ACC112 (cell line): ENCODE measurements at regions not wholly inside any gene's neighbourhood (a gene's known extent, or its start where the extent isn't known, plus 50 kb on each side); places are given as distances from the start of the nearest gene placed in this dataset.

Experiments
- H2AFZ ChIP-seq: fragments of 200-600 bp; sonication (generic); one replicate; pipeline ENCODE4 v1.6.0; 2017; ENCODE audit warnings: antibody characterized with exemption, low read length; ENCODE audit not compliant: unreplicated experiment
- H3K27ac ChIP-seq: fragments of 200-600 bp; sonication (generic); 2 replicates; pipeline ENCODE4 v1.5.1; 2014; ENCODE audit warnings: low read depth, mild to moderate bottlenecking, antibody characterized with exemption, low read length, moderate library complexity
- H3K27me3 ChIP-seq: fragments of 200-600 bp; sonication (generic); 2 replicates; pipeline ENCODE4 v1.6.1; 2014; ENCODE audit warnings: mild to moderate bottlenecking, antibody characterized with exemption, low read length, moderate library complexity, mixed read lengths; ENCODE audit not compliant: insufficient read depth
- H3K36me3 ChIP-seq: fragments of 200-600 bp; sonication (generic); 2 replicates; pipeline ENCODE4 v1.6.1; 2016; ENCODE audit warnings: mild to moderate bottlenecking, antibody characterized with exemption, low read length, moderate library complexity, mixed read lengths; ENCODE audit not compliant: insufficient read depth
- H3K4me1 ChIP-seq: fragments of 200-600 bp; sonication (generic); one replicate; pipeline ENCODE4 v1.6.1; 2016; ENCODE audit warnings: low read length, mixed read lengths; ENCODE audit not compliant: insufficient read depth, unreplicated experiment, control insufficient read depth
- H3K4me3 ChIP-seq: fragments of 200-600 bp; sonication (generic); 2 replicates; pipeline ENCODE4 v1.5.1; 2014; ENCODE audit warnings: mild to moderate bottlenecking, low read depth, low read length
- H3K79me2 ChIP-seq: fragments of 200-600 bp; sonication (generic); one replicate; pipeline ENCODE4 v1.6.0; 2016; ENCODE audit warnings: low read length; ENCODE audit not compliant: control insufficient read depth, unreplicated experiment, insufficient read depth

GRCh38 chr14:96727491-96727890 is 69.7 kb upstream of the VRK1 start:
- no peak overlapping the region for H2AFZ ChIP-seq
- no peaks in the 10 kb centered on the region for H3K4me1 ChIP-seq
- no peaks in the 10 kb centered on the region for H3K36me3 ChIP-seq
- H3K27ac ChIP-seq = no peak overlapping the region
- H3K79me2 ChIP-seq = no peaks in the 10 kb centered on the region
- H3K4me3 ChIP-seq = no peak overlapping the region
- H3K27me3 ChIP-seq = peaks cover 54% of the 10 kb centered on the region

DNA sequence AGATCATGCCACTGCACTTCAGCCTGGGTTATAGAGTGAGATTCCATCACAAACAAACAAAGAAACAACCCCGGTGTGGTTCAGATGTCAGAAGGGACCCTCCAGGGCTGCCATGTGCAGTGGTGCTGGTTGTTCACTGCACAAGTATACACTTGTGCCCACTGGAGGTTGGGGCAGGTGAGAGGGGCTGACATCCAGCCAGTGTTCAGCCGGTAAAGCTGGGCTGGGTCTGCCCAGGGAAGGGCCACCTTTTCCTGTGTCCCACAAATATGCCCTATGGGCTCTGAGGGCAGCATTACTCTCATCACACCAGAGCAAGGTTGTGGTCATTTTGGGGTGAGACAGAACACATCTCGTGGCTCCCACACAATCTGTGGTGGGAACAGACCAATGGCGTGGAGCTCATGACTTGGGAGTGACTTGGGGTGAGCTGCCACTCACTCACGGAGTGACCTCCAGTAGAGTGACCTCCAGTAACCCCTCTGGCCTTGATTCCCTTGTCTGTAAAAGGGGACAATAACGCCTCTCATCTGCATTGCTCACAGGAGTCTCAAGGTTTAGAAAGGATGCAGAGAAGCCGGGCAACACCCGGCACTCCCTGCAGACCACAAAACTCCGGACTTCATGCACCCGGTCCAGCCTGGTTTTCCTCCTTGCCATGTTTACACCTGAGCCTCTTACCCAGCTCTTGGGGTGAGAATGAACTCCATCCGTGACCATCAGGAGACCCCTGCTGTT is 69.0 kb upstream of the VRK1 start:
- Histone ChIP-seq H3K36me3 (no peaks in the 10 kb centered on the region), H3K79me2 (no peaks in the 10 kb centered on the region), H3K4me1 (no peaks in the 10 kb centered on the region), H3K4me3 (no peak overlapping the region), H3K27ac (no peak overlapping the region), H2AFZ (no peak overlapping the region), H3K27me3 (peaks cover 61% of the 10 kb centered on the region)

DNA sequence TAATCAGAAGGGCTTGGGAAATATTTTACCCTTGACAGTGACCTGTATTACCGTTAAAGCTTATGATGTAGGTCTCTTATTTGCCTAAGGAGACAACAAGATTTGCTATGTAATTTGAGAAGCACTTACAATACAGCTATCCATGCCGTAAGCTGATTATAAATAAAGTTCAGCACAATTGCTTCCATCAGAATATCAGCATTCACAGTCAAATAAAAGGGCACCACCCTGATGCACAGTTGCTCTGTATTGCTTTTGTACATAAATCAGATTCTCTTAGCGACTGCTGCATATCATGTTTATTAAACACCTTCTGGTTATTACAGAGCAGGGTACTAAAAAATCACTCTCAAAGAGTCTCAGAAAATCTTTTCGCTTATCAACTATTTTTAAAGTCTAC is 67.3 kb upstream of the VRK1 start:
- no peak overlapping the region for H3K4me3 ChIP-seq
- no peak overlapping the region for H3K27ac ChIP-seq
- peaks cover 76% of the 10 kb centered on the region for H3K27me3 ChIP-seq
- H3K79me2 ChIP-seq = no peaks in the 10 kb centered on the region
- H3K4me1 ChIP-seq = no peaks in the 10 kb centered on the region
- no peaks in the 10 kb centered on the region for H3K36me3 ChIP-seq
- H2AFZ ChIP-seq = no peak overlapping the region

DNA sequence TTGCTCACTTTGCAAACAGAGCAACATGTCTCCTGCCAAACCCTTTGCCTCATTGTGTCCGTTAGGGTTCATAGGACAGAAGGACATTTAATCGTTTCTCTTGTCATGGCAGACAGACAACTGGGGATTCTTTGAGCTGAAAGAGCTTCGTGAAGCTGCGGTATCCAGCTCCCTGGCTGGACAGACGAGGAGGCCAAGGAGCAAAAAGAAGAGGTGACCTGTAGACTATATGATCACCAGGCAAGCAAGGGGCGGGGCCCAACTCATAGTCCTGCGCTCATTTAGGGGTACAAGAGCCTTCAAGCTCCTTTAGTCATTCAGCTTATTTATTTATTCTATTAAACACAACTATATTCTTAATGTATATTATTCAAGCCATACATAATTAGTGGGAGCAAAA is 66.8 kb upstream of the VRK1 start:
- H3K79me2 ChIP-seq = no peaks in the 10 kb centered on the region
- no peaks in the 10 kb centered on the region for H3K4me1 ChIP-seq
- H3K36me3 ChIP-seq = no peaks in the 10 kb centered on the region
- peaks cover 81% of the 10 kb centered on the region for H3K27me3 ChIP-seq
- no peak overlapping the region for H3K27ac ChIP-seq
- H2AFZ ChIP-seq = no peak overlapping the region
- H3K4me3 ChIP-seq = no peak overlapping the region

DNA sequence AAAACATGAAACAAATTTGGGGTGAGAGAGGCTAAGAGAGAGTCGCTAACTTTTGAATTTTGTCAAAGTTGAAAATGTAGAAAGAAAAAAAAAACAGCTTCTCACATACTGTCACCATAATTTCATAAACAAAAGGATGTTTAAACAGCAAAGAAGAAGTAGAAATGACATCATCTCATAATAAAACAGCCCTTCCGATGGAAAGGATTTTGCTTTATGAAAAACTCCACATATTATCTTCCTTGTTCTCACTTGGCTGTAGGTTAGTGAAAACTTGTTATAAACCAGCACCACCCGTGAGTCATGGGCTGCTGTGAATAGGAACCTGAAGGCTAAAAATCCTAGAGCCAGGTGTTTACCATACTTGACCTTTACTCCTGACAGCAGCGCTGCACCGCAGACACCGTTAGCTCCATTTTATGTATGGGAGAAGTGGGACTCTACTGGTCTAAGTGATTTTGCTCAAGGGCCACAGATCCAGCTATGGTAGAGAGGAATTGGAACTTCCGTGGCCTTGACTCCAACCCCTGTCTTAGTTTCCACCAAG is 63.0 kb upstream of the VRK1 start:
- Histone ChIP-seq H3K4me3 (no peak overlapping the region), H3K27me3 (peaks cover 97% of the 10 kb centered on the region), H2AFZ (no peak overlapping the region), H3K4me1 (no peaks in the 10 kb centered on the region), H3K36me3 (no peaks in the 10 kb centered on the region), H3K27ac (no peak overlapping the region), H3K79me2 (no peaks in the 10 kb centered on the region)

- H2AFZ ChIP-seq = no peak overlapping the region
- no peak overlapping the region for H3K4me3 ChIP-seq
- no peak overlapping the region for H3K27ac ChIP-seq
- H3K27me3 ChIP-seq = peaks cover 96% of the 10 kb centered on the region
- H3K79me2 ChIP-seq = no peaks in the 10 kb centered on the region
- no peaks in the 10 kb centered on the region for H3K4me1 ChIP-seq
- H3K36me3 ChIP-seq = no peaks in the 10 kb centered on the region
Observed at GRCh38 chr14:96735526-96735925, 61.7 kb upstream of the VRK1 start.

- no peaks in the 10 kb centered on the region for H3K4me1 ChIP-seq
- no peaks in the 10 kb centered on the region for H3K36me3 ChIP-seq
- H3K4me3 ChIP-seq = no peak overlapping the region
- H3K27ac ChIP-seq = no peak overlapping the region
- H3K27me3 ChIP-seq = peaks cover 96% of the 10 kb centered on the region
- H2AFZ ChIP-seq = no peak overlapping the region
- H3K79me2 ChIP-seq = no peaks in the 10 kb centered on the region
Observed at GRCh38 chr14:96736439-96736838, 60.7 kb upstream of the VRK1 start.

DNA sequence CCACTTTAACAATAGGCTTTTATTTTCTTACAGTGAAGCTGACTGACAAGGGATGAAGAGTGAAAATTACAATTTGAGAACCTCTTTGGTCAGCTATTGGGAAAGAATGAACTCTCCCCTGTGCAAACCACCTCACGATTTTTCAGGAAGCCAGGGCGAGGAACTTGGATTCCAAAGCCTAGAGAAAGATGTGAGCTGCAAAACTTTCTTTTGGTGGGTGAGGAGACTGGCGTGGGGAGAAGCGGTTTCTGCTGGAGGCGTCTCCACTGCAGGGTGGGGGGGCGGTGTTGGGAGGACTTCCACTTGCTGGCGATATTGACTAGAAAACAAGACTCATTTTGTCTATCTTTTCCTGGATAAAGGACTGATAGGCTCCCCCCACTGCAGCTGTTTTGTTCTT is 59.3 kb upstream of the VRK1 start:
- peaks cover 97% of the 10 kb centered on the region for H3K27me3 ChIP-seq
- H3K4me1 ChIP-seq = no peaks in the 10 kb centered on the region
- H3K27ac ChIP-seq = no peak overlapping the region
- H3K4me3 ChIP-seq = no peak overlapping the region
- H3K79me2 ChIP-seq = no peaks in the 10 kb centered on the region
- H3K36me3 ChIP-seq = no peaks in the 10 kb centered on the region
- H2AFZ ChIP-seq = no peak overlapping the region

DNA sequence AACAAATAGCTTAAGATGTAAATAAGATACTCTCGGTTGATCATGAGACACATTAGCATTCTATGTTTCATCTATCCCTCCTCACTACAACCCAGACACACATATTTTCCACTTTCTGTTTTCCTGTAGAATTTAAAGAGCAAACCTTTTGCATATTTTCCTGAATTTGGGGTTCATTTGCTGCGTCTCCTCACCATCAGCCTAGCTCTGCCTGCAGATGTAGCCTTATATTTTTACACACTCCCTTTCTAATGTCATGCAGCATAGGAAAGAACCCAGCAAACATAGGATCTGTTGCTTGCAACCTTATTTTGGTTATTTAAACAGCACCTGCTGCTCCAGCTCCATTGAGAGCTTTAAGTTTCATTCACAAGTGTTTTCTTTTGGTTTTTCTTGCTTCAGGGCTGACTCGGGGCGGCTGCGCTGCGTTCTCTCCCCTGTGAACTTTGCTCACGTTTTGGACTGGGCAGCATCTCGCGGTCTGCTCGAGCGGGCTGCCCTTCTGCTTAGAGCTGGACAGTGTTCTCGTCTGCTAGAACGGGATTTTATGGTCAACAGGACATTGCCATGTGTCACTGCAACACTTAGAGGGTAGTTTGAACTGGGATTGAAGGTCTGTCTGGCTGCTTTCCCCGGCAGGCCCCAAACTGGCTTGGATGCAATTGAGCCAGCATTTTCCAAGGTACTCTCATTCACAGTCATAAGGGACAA is 57.8 kb upstream of the VRK1 start:
- H3K4me1 ChIP-seq = no peaks in the 10 kb centered on the region
- H2AFZ ChIP-seq = no peak overlapping the region
- no peaks in the 10 kb centered on the region for H3K36me3 ChIP-seq
- no peak overlapping the region for H3K4me3 ChIP-seq
- H3K79me2 ChIP-seq = no peaks in the 10 kb centered on the region
- peaks cover 97% of the 10 kb centered on the region for H3K27me3 ChIP-seq
- no peak overlapping the region for H3K27ac ChIP-seq

- H3K27ac ChIP-seq = no peak overlapping the region
- peak overlapping the region; percentile 80 for H2AFZ ChIP-seq
- H3K79me2 ChIP-seq = no peaks in the 10 kb centered on the region
- H3K4me1 ChIP-seq = no peaks in the 10 kb centered on the region
- no peaks in the 10 kb centered on the region for H3K36me3 ChIP-seq
- peak overlapping the region; percentile 77 for H3K4me3 ChIP-seq
- peaks cover 97% of the 10 kb centered on the region for H3K27me3 ChIP-seq
Observed at GRCh38 chr14:96741151-96741977, 55.8 kb upstream of the VRK1 start.
